Uterus (tissue), 2 donors: ENCODE measurements at regions not wholly inside any gene's neighbourhood (a gene's known extent, or its start where the extent isn't known, plus 50 kb on each side); places are given as distances from the start of the nearest gene placed in this dataset.

Experiments used
- CTCF ChIP-seq, 4 experiments: fragments of 200-600 bp in 2 of 4; fragments of 450-650 bp in 2 of 4; sonication (generic) in 2 of 4; IDR thresholded peaks; one replicate each; pipeline ENCODE4 v1.5.1; 2016 to 2019; ENCODE audit warnings: antibody characterized with exemption in 4 of 4, mild to moderate bottlenecking in 2 of 4, moderate library complexity in 1 of 4
- POLR2A ChIP-seq, 2 donors: fragments of 450-650 bp; IDR thresholded peaks; one replicate each; pipeline ENCODE4 v1.6.1; 2016; ENCODE audit warnings: antibody characterized with exemption in 2 of 2, mild to moderate bottlenecking in 1 of 2, moderate library complexity in 1 of 2

GRCh38 chr5:93243481-93243880, 337.5 kb downstream of the NR2F1-AS1 start:
- TF ChIP-seq CTCF (IDR thresholded peaks at IDR 0.05): no peak
- no peak for TF ChIP-seq POLR2A (IDR thresholded peaks at IDR 0.05)
